ENCODE measurements at regions not wholly inside any gene's neighbourhood (a gene's known extent, or its start where the extent isn't known, plus 50 kb on each side); places are given as distances from the start of the nearest gene placed in this dataset.

GRCh38 chr22:49715450-49715849 is 112.2 kb downstream of the BRD1 start:
- DNase-seq (ENCODE audit: low read depth) = no peak
- TF ChIP-seq, protein P1, sequence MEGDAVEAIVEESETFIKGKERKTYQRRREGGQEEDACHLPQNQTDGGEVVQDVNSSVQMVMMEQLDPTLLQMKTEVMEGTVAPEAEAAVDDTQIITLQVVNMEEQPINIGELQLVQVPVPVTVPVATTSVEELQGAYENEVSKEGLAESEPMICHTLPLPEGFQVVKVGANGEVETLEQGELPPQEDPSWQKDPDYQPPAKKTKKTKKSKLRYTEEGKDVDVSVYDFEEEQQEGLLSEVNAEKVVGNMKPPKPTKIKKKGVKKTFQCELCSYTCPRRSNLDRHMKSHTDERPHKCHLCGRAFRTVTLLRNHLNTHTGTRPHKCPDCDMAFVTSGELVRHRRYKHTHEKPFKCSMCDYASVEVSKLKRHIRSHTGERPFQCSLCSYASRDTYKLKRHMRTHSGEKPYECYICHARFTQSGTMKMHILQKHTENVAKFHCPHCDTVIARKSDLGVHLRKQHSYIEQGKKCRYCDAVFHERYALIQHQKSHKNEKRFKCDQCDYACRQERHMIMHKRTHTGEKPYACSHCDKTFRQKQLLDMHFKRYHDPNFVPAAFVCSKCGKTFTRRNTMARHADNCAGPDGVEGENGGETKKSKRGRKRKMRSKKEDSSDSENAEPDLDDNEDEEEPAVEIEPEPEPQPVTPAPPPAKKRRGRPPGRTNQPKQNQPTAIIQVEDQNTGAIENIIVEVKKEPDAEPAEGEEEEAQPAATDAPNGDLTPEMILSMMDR (IDR thresholded peaks at IDR 0.05; ENCODE audit: low read depth, low read length, missing control alignments) = no peak
- H3K4me3 ChIP-seq (ENCODE audit: low read depth, low read length) = no peak overlapping the region
- in situ Hi-C loops (cut with HindIII; ENCODE audit: low sequenced_read_pairs) = no loop called here

DNA sequence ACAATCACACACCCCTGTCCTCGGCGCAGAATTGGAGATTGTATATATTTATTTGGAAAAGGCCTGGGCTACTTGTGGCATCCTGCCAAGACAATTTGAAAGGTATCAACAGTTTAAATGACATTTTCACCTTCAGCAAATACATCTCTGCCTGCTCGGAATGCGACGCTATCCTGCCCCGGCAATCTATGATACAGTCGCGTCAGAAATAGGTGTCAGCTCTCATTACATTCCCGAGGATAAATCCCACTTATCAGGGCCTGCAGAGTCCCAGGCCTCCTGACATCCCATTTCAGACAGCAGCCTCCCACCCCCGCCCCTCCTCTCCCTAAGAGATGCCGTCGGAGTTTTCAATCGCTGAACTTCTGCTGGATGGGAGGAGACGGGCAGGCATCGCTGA is 114.7 kb downstream of the BRD1 start:
- in situ Hi-C loops (cut with HindIII; ENCODE audit: low sequenced_read_pairs) = no loop called here
- TF ChIP-seq, protein P1 (IDR thresholded peaks at IDR 0.05; ENCODE audit: low read depth, low read length, missing control alignments) = no peak
- DNase-seq (ENCODE audit: low read depth) = no peak
- no peak overlapping the region for H3K4me3 ChIP-seq (ENCODE audit: low read depth, low read length)

DNA sequence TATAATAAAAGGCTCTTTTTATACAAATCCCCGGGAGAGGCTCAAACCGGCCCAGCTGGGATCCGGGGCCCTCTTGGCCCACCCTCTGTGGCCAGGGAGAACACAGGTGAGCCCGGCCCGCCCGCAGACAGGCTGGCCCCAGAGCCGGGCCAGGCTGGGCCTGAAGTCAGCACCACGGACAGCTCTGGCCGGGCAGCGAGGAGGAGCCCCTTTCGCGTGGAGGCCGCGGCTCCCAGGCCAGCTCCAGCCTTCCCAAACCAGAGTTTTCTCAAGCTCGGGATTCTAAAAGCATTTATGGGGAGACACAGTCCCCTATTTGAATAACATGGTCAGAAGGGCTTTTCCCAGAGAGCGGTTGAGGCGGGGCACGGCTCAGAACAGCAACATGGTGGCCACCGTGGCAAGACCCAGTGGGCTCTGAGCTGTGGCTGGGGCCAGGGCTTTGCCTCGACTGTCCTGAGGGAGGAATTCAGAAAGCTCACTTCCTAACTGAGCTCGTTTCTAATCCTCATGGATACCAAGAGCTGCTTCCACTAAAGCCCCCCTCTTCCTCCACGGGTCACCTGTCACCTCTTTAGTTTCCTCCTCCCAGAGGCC is 115.4 kb downstream of the BRD1 start:
- H3K4me3 ChIP-seq (ENCODE audit: low read depth, low read length) = no peak overlapping the region
- in situ Hi-C loops (cut with HindIII; ENCODE audit: low sequenced_read_pairs) = no loop called here
- TF ChIP-seq, protein P1 (IDR thresholded peaks at IDR 0.05; ENCODE audit: low read depth, low read length, missing control alignments) = no peak
- DNase-seq (ENCODE audit: low read depth) = no peak

DNA sequence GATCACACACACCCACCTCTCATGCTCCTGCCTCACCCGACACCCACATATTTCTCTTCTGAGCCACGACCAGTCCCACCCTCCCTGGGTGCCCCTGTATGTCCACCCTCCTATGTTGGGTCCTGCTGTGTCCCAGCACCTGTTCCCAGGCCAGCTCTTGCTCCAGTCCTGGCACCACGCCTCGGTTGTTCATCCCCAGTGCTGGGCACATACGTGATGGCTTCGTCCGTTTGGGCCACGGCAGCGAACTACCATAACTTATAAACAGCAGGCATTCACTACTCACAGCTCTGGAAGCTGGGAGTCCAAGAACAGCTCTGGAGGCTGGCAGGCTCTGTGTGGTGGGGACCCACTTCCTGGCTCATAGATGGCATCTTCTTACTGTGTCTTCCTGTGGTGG is 116.9 kb downstream of the BRD1 start:
- TF ChIP-seq, protein P1 (IDR thresholded peaks at IDR 0.05; ENCODE audit: low read depth, low read length, missing control alignments) = no peak
- DNase-seq (ENCODE audit: low read depth) = no peak
- H3K4me3 ChIP-seq (ENCODE audit: low read depth, low read length) = no peak overlapping the region
- in situ Hi-C loops (cut with HindIII; ENCODE audit: low sequenced_read_pairs) = no loop called here

DNA sequence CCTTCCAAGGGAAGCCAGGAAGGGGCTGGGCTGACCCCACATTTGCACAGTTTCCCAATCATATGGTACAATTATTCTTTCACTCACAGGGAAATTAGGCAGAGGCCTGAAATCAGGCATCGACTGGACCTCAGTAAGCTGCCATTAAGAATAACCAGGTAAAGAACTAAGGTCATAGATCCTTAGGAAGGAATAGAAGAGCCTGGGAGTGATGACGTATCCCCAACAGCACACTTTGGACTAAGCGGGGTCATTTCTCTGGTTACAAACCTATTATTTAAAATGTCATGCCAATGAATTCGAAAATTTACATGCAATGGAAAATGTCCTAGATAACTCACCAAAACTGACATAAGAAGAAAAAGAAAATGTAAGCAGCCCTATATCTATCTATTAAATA is 118.2 kb downstream of the BRD1 start:
- in situ Hi-C loops (cut with HindIII; ENCODE audit: low sequenced_read_pairs) = no loop called here
- no peak for DNase-seq (ENCODE audit: low read depth)
- H3K4me3 ChIP-seq (ENCODE audit: low read depth, low read length) = no peak overlapping the region
- TF ChIP-seq, protein P1 (IDR thresholded peaks at IDR 0.05; ENCODE audit: low read depth, low read length, missing control alignments) = no peak

DNA sequence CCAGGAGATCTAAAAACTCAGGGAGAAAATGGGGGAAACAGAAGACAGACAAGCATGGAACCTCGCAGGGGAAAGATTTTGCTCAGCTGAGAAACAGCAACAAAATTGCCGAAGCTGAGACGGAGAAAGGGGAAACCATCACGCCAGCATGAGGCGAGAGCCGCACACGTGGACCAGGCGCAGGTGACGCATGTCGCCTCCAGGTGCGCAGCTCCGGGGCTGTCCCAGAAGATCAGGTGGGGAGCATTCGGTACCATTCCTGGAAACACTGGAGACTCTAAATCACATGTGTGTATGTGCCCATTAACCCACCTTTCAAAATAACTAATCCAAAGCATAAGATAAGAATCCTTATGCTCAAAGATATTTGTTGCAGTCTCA is 121.7 kb downstream of the BRD1 start:
- in situ Hi-C loops (cut with HindIII; ENCODE audit: low sequenced_read_pairs) = no loop called here
- no peak overlapping the region for H3K4me3 ChIP-seq (ENCODE audit: low read depth, low read length)
- DNase-seq (ENCODE audit: low read depth) = no peak
- TF ChIP-seq, protein P1 (IDR thresholded peaks at IDR 0.05; ENCODE audit: low read depth, low read length, missing control alignments) = no peak
